Caki2 (cell line): ENCODE measurements at regions not wholly inside any gene's neighbourhood (a gene's known extent, or its start where the extent isn't known, plus 50 kb on each side); places are given as distances from the start of the nearest gene placed in this dataset.

Source experiments
- DNase-seq: peaks from one replicate; pipeline ENCODE4 v3.0.0-alpha.2; 2015; ENCODE audit warnings: low read depth
- in situ Hi-C: cut with HindIII; loops from 2 replicates; pipeline ENCODE4 v1.10.0; 2016; ENCODE audit warnings: low sequenced_read_pairs, low pct_unique_long_range_greater_than_20kb, mixed read lengths

DNA sequence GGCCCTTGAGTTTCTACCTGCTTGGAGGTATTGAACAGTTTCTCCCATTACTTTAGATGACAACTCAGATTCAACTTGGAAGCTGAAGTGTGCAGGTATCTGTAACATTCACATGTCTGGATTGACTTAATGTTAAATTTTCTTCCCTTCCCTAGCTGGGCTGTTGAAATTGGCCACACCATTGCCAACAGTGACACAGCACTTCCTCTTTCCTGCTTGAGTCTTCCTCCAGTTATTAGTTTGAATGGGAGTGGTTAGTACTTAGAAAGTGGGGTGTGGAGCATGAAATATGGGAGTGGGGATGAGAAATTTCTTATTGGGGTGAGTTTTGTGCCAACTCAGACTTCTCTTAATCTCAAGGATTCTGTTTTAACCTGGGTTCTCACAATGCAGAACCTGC, 454.9 kb downstream of the KCNJ2 start:
- in situ Hi-C loops = no loop called here
- DNase-seq = no peak

DNA sequence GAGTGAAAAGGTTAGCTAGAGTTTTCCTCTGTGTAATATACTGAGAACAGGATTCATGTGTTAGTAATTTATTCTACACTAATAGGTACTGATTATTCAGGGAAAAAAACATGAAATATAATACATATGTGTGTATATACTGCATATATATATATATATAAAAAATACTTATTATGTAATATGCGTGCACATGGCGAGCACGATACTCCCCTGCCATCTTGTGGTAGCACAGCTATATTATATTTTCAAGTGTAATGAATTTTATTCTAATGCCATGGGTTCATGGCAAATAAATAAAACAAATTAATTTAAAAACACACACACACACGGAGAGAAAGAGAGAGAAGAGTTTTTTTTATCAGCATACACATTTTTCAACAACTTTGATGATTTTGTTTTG, 460.6 kb downstream of the KCNJ2 start:
- in situ Hi-C loops = no loop called here
- no peak for DNase-seq

GRCh38 chr17:70636517-70637133, 467.3 kb downstream of the KCNJ2 start:
- peak; percentile 36 for DNase-seq
- in situ Hi-C loops = no loop called here

DNA sequence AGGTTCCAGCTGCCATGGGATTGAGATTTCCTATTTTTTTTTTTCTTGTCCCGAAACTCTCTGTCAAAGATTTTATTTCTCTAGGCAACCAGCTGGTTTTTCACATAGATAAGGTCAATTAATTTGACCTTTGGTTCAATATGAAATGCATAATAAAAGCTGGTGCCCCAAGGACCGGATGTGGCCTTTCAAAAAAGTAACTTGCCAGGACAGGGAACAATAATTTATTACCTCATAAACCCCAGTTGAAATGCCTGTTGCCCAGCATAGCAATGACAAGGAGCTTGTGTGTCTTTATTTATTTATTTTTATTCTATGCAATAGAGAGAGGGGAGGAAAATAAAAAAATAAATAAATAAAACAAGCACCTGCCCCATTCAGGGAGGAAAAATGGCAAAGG, 472.7 kb downstream of the KCNJ2 start:
- in situ Hi-C loops = no loop called here
- no peak for DNase-seq

DNA sequence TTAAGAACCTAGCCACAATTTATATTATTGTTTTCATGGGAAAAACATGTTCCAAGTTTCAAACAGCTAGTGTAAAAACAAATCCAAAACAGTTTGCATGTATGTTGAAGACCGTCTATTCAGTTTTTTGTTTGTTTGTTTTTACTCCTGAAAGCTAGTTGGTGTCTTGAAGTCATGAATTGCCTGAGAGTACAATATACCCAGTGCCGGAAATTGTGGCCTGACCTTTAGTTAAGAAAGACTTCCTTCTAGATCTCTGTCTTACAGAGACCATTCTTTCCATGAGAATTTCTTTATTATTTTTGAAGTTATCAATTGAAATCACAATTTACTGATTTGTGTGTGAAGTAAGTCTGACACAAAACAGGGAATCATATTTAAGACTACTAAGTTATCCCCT, 474.8 kb downstream of the KCNJ2 start:
- in situ Hi-C loops = no loop called here

DNA sequence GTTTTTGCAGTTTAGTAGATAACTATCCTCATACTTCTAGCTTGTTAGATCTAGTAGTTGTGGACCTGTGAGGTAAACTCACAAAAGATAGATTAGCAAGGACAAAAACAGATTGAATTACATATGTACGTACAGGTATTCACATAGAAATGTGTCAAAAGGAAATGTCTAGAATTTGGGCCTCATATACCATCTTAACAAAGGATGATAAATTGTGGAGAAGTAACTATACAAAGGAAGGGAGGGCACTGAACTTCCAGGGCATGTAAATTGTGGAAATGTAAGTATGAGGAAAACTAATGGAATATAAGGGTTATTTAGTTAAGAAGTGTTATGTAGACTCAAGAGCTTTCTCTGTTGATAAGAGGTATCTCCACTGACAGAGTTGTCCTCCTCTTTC, 477.3 kb downstream of the KCNJ2 start:
- in situ Hi-C loops = no loop called here

More for the DNA sequence above, 474.8 kb downstream of the KCNJ2 start:
- DNase-seq = no peak

DNA sequence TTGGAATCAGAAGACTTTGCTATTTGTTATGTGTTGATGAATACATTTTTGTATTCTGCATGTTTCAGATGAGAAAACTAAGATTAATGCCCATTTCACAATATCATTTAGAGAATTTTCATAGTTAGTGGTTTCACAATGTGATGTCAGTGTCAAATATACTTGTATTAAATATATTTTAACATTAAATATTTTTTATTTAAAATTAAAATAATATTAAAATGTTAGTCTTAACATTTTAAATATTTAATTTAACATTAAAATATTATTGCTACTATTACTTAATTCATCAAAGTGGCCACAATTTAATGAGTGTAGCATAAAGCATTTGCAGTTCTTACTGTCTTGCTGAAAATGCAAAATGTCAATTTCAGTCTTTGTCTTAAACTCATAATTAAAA, 478.8 kb downstream of the KCNJ2 start:
- no peak for DNase-seq
- in situ Hi-C loops = no loop called here

More for the DNA sequence above, 477.3 kb downstream of the KCNJ2 start:
- no peak for DNase-seq

GRCh38 chr17:70653850-70654249, 484.5 kb downstream of the KCNJ2 start:
- in situ Hi-C loops = no loop called here
- no peak for DNase-seq

- in situ Hi-C loops = no loop called here
- no peak for DNase-seq
Measured at GRCh38 chr17:70654706-70655105, 485.4 kb downstream of the KCNJ2 start.

GRCh38 chr17:70655176-70655958, 486.0 kb downstream of the KCNJ2 start:
- in situ Hi-C loops = no loop called here
- DNase-seq = no peak

GRCh38 chr17:70658317-70658716, 489.0 kb downstream of the KCNJ2 start:
- in situ Hi-C loops = no loop called here
- DNase-seq = no peak

- DNase-seq = no peak
- in situ Hi-C loops = no loop called here
Measured at GRCh38 chr17:70658840-70659239, 489.5 kb downstream of the KCNJ2 start.

DNA sequence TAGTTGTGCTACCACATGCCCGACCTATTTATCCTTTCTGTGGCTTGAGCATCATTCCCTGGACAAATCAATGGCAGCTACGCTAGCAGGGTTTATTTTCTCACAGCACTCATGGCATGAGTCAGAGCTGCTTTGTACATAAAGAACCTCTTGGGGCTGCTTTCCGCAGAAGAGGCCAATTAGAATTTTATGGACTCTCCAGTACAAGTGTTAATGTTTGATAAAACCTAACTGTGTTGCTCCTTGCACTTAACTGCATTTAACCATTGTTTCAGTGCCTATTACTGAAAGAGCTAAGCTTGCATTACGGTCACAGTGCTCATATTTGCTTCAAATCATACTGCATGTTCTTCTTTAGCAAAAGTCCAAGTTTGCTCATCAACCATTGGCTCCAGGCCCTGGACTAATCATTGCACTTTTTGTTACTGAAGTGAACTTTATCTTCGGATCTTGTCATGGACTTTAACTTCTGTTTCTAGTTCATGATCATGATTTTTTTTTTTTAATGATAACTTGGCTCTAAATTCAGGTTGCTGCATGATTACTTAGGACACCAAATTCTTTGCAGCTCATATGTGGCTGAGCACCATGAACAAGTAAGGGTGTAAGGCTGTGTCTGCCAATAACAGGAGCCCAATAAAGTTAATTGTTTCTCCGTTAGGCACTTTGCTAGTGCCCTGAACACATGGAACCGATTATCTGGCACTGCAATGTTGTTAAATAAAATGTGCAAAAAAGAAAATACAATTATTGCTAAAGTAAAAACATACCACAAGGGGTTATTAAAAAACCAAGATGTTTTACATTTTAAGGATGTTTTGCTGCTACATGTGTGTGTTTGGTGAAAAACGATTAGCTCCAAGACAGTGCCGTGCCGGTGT, 492.2 kb downstream of the KCNJ2 start:
- in situ Hi-C loops = no loop called here
- DNase-seq = peak; percentile 73

DNA sequence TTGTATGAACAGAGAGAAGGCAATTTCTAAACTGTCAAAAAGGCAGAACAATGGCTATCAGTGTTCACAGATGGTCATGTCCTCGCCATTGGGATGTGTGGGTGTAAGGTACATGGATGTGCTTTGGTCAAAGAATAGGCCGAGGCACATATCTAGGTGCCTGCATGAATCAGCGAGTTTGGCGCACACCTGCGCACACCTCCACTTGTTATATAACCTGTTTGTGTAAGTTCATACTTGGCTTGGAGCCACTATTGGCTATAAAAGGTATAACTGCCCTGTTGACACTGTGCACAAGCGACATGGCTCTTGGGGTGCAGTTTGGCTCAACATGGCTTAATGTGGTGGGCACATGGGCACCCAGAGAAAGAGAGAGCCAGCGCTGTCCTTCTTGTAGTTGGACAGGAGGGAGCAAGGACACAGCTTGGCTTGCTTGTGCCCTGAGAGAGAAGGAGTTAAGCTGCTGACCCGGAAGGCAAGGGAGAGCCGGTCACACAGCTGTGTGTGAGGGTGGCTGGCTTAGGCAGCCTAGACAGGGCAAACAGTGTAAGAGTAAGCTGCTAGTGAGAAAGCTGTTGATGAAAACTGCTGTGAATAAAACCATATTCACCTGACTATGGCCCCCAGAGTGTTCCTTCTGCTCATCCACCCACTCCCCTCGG, 499.1 kb downstream of the KCNJ2 start:
- in situ Hi-C loops = no loop called here
- DNase-seq = no peak

DNA sequence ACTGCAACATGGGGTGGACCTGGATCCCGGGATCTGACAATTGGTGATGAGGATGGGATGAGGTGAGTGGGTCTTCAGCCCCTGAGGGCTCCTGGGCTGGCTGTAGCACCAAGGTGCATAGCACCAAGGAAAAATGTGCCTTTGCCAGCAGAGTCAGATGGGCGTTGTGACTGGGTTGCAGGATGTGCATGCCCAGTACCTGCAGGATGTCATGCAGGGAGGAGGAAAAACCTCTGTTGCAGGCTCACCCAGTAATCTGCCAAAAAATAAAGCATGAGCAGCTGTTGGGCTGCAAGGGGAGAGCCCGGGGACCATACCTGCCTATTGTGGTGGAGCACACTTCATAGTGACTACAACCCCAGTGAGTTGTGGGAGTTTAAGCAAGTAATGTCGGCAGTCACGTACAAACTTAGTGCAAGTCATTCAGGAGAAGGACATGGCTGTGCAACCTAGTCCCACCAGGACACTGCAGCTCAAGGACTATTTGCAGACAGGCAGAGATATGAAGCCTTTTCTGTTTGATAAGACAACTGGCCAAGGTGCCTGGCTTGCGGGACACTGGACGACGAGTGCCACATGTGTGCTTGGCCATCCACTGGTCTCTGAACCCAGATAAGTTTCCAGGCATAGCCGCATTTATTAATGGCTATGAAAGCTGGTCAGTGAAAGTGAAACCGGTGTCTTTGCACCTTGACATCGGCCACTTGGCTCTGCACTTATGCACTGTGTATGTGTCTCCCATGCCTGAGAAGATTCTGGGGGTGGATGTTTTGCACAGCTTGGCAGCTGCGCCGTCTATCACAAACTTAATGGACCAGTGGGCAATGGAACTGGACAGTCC, 499.8 kb downstream of the KCNJ2 start:
- in situ Hi-C loops = no loop called here
- no peak for DNase-seq

DNA sequence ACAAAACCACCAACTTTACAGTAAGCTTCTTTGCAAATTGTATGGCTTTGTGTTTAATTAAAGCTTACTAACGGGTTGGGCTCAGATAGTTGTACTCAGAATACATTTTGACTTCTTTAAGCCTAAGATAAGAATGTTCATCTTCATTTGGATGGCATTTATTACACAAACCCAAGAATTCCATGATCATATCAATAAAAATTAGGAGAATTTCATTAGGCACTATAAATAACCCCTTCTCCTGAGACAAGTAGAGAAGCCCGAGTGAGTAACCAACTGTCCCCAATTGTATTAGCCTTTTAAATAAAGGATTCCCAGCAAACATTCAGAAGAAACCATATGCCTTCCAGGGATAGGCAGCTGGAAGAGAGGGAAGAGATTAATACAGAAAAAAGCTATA, 504.7 kb downstream of the KCNJ2 start:
- no peak for DNase-seq
- in situ Hi-C loops = no loop called here

DNA sequence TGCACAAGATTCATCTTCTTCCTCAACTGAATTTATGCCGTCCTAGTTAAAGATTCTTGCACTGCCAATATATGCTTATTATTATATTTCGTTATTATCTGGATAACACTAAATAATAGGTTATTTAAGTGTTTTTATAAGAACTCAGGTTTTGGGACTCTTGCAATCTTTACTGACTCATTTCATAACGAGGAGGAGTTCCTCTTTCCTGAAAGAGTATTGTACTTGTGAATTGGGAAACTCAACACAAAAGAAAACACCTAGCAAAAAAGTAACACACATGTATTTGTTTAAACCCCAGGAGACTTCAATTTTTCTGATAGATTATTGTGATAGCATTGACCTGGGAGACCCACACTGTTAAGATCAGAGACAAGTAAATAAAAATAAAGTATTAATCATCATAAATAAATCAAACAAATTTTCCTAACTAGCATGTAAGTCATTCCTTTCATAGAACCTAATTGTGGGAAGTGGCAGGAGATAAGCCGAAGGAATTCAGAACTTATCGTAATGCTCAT, 505.8 kb downstream of the KCNJ2 start:
- DNase-seq = no peak
- in situ Hi-C loops = no loop called here
